NCI-H187 (cell line): ENCODE measurements at regions not wholly inside any gene's neighbourhood (a gene's known extent, or its start where the extent isn't known, plus 50 kb on each side); places are given as distances from the start of the nearest gene placed in this dataset.
A peak's percentile ranks its signal among the peaks of the same experiment; 100 is the strongest.

ENCODE experiments used
- DNase-seq, 2 experiments: peaks; one replicate each; lab custom pipeline; 2025; lab: John Stamatoyannopoulos, UW

GRCh38 chr15:73001840-73002239, 50.4 kb upstream of the NEO1 start:
- DNase-seq, result no peak

GRCh38 chr15:73000293-73000692, 52.0 kb upstream of the NEO1 start:
- no peak for DNase-seq

- DNase-seq, result no peak
These were observed 52.7 kb upstream of the NEO1 start for GRCh38 chr15:72999586-72999985.

GRCh38 chr15:72998681-72999466, 53.4 kb upstream of the NEO1 start:
- DNase-seq, result no peak

GRCh38 chr15:72998226-72998625, 54.0 kb upstream of the NEO1 start:
- DNase-seq, result no peak

- DNase-seq, result no peak
These were observed 56.4 kb upstream of the NEO1 start for GRCh38 chr15:72995849-72996248.

GRCh38 chr15:72994534-72995177, 57.6 kb upstream of the NEO1 start:
- no peak for DNase-seq

- no peak for DNase-seq
These were observed 59.4 kb upstream of the NEO1 start for GRCh38 chr15:72992841-72993252.

GRCh38 chr15:72991026-72991425, 61.2 kb upstream of the NEO1 start:
- DNase-seq, result no peak

GRCh38 chr15:72983801-72984545, 68.3 kb upstream of the NEO1 start:
- no peak for DNase-seq

GRCh38 chr15:72982714-72983113, 69.5 kb upstream of the NEO1 start:
- DNase-seq, result no peak

- no peak for DNase-seq
These were observed 71.6 kb upstream of the NEO1 start for GRCh38 chr15:72980661-72981060.

GRCh38 chr15:72979791-72980190, 72.5 kb upstream of the NEO1 start:
- DNase-seq, result no peak

- no peak for DNase-seq
These were observed 73.0 kb upstream of the NEO1 start for GRCh38 chr15:72979308-72979707.

GRCh38 chr15:72978223-72978622, 74.0 kb upstream of the NEO1 start:
- DNase-seq, result no peak

- DNase-seq, result no peak
These were observed 79.9 kb upstream of the NEO1 start for GRCh38 chr15:72972362-72972761.

GRCh38 chr15:72971766-72972165, 80.5 kb upstream of the NEO1 start:
- no peak for DNase-seq

- no peak for DNase-seq
These were observed 81.1 kb upstream of the NEO1 start for GRCh38 chr15:72970933-72971760.

GRCh38 chr15:72968531-72968922, 83.7 kb upstream of the NEO1 start:
- peak in 1 of 2 experiments; percentile 1 for DNase-seq

GRCh38 chr15:72967811-72968530, 84.3 kb upstream of the NEO1 start:
- no peak for DNase-seq

GRCh38 chr15:72967397-72967796, 84.9 kb upstream of the NEO1 start:
- no peak for DNase-seq
